Large intestine (tissue), 3 donors: ENCODE measurements at regions not wholly inside any gene's neighbourhood (a gene's known extent, or its start where the extent isn't known, plus 50 kb on each side); places are given as distances from the start of the nearest gene placed in this dataset.
"Not testable (repeated sequence)": the region's sequence is repeated elsewhere in the genome, so short reads cannot be mapped to it uniquely, and the experiment has no call there.

Source experiments
- DNase-seq, 2 donors: peaks; one replicate each; pipeline versions ENCODE4 v3.0.0 to v3.0.0-alpha.2; 2013
- H3K27ac ChIP-seq: one replicate; pipeline ENCODE4 v1.5.1; 2013; ENCODE audit warnings: low read length
- H3K27me3 ChIP-seq: 2 replicates; pipeline ENCODE4 v1.6.1; 2013; ENCODE audit warnings: low read length; ENCODE audit not compliant: control insufficient read depth, insufficient read depth
- H3K36me3 ChIP-seq: 2 replicates; pipeline ENCODE4 v1.6.1; 2013; ENCODE audit warnings: low read length; ENCODE audit not compliant: control insufficient read depth, insufficient read depth
- H3K4me1 ChIP-seq: one replicate; pipeline ENCODE4 v1.6.1; 2013; ENCODE audit warnings: low read length; ENCODE audit not compliant: control insufficient read depth, insufficient read depth
- H3K4me3 ChIP-seq: one replicate; pipeline ENCODE4 v1.5.1; 2013; ENCODE audit warnings: low read length
- H3K9me3 ChIP-seq: one replicate; pipeline ENCODE4 v1.6.1; 2013; ENCODE audit warnings: mild to moderate bottlenecking, low read depth, low read length, moderate library complexity; ENCODE audit not compliant: control insufficient read depth
- WGBS: methylation state at CpG from one replicate; pipeline ENCODE4 v1.1.5; 2013; ENCODE audit warnings: low lambda C conversion rate; ENCODE audit not compliant: insufficient coverage; 5-methylcytosine and 5-hydroxymethylcytosine counted together

GRCh38 chr3:96478496-96478895 lies 335.9 kb upstream of the EPHA6 start:
- no peak for DNase-seq

GRCh38 chr3:96480881-96481280 lies 333.5 kb upstream of the EPHA6 start:
- DNase-seq, result no peak
- Histone ChIP-seq H3K27ac (no peak overlapping the region), H3K4me3 (no peak overlapping the region), H3K27me3 (no peaks in the 10 kb centered on the region), H3K4me1 (no peaks in the 10 kb centered on the region), H3K9me3 (no peaks in the 10 kb centered on the region), H3K36me3 (no peaks in the 10 kb centered on the region)
- no CpG with 5 or more reads among the region's 18 CpGs for WGBS

More at GRCh38 chr3:96478496-96478895, 335.9 kb upstream of the EPHA6 start:
- no peaks in the 10 kb centered on the region for H3K4me1 ChIP-seq
- no peaks in the 10 kb centered on the region for H3K9me3 ChIP-seq
- H3K27ac ChIP-seq, result no peak overlapping the region
- no peaks in the 10 kb centered on the region for H3K36me3 ChIP-seq
- H3K4me3 ChIP-seq, result no peak overlapping the region
- H3K27me3 ChIP-seq, result no peaks in the 10 kb centered on the region

GRCh38 chr3:96483191-96483590 lies 331.2 kb upstream of the EPHA6 start:
- not testable (repeated sequence) for DNase-seq, H3K36me3 ChIP-seq, H3K27me3 ChIP-seq, H3K9me3 ChIP-seq, H3K4me3 ChIP-seq, H3K27ac ChIP-seq, H3K4me1 ChIP-seq
- WGBS, result no CpG with 5 or more reads among the region's 1 CpG

- Histone ChIP-seq H3K27ac (no peak overlapping the region), H3K9me3 (no peaks in the 10 kb centered on the region), H3K36me3 (no peaks in the 10 kb centered on the region), H3K4me1 (no peaks in the 10 kb centered on the region), H3K27me3 (no peaks in the 10 kb centered on the region), H3K4me3 (no peak overlapping the region)
- no peak for DNase-seq
Observed at GRCh38 chr3:96483781-96484180, 330.6 kb upstream of the EPHA6 start.

DNA sequence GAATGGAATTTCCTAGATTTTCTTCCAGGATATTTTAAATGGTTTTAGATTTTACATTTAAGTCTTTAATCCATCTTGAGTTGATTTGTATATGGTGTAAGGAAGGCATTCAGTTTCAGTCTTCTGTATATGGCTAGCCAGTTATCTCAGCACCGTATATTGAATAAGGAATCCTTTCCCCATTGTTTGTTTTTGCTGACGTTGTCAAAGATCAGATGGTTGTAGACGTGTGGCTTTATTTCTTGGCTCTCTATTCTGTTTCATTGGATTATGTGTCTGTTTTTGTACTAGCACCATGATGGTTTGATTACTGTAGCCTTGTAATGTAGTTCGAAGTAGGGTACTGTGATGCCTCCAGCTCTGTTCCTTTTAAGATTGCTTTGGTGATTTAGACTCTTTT lies 325.7 kb upstream of the EPHA6 start:
- Histone ChIP-seq H3K27me3 (no peaks in the 10 kb centered on the region), H3K4me3 (no peak overlapping the region), H3K4me1 (no peaks in the 10 kb centered on the region), H3K9me3 (peaks cover 4% of the 10 kb centered on the region), H3K27ac (no peak overlapping the region), H3K36me3 (no peaks in the 10 kb centered on the region)
- 94% methylated on average over 2 of the region's 4 CpGs for WGBS
- no peak for DNase-seq

GRCh38 chr3:96491023-96491422 lies 323.4 kb upstream of the EPHA6 start:
- Histone ChIP-seq H3K36me3 (no peaks in the 10 kb centered on the region), H3K9me3 (peaks cover 6% of the 10 kb centered on the region), H3K4me1 (no peaks in the 10 kb centered on the region), H3K4me3 (no peak overlapping the region), H3K27me3 (no peaks in the 10 kb centered on the region), H3K27ac (no peak overlapping the region)
- DNase-seq, result no peak

- H3K27me3 ChIP-seq, result no peaks in the 10 kb centered on the region
- no peaks in the 10 kb centered on the region for H3K4me1 ChIP-seq
- H3K9me3 ChIP-seq, result peaks cover 6% of the 10 kb centered on the region
- no peak overlapping the region for H3K4me3 ChIP-seq
- DNase-seq, result no peak
- no peaks in the 10 kb centered on the region for H3K36me3 ChIP-seq
- no peak overlapping the region for H3K27ac ChIP-seq
Observed at GRCh38 chr3:96491868-96492267, 322.5 kb upstream of the EPHA6 start.

- H3K27me3 ChIP-seq, result no peaks in the 10 kb centered on the region
- WGBS, result 91% methylated on average over 3 of the region's 7 CpGs
- no peak for DNase-seq
- no peaks in the 10 kb centered on the region for H3K36me3 ChIP-seq
- no peaks in the 10 kb centered on the region for H3K9me3 ChIP-seq
- H3K27ac ChIP-seq, result no peak overlapping the region
- no peak overlapping the region for H3K4me3 ChIP-seq
- H3K4me1 ChIP-seq, result no peaks in the 10 kb centered on the region
Observed at GRCh38 chr3:96510334-96510733, 304.1 kb upstream of the EPHA6 start.

GRCh38 chr3:96537165-96537564 lies 277.2 kb upstream of the EPHA6 start:
- no peak for DNase-seq
- no peak overlapping the region for H3K27ac ChIP-seq
- H3K27me3 ChIP-seq, result no peaks in the 10 kb centered on the region
- no peaks in the 10 kb centered on the region for H3K9me3 ChIP-seq
- no peaks in the 10 kb centered on the region for H3K36me3 ChIP-seq
- no peaks in the 10 kb centered on the region for H3K4me1 ChIP-seq
- no peak overlapping the region for H3K4me3 ChIP-seq

GRCh38 chr3:96538186-96538585 lies 276.2 kb upstream of the EPHA6 start:
- Histone ChIP-seq H3K4me3 (no peak overlapping the region), H3K27ac (no peak overlapping the region), H3K9me3 (no peaks in the 10 kb centered on the region), H3K36me3 (no peaks in the 10 kb centered on the region), H3K27me3 (no peaks in the 10 kb centered on the region), H3K4me1 (no peaks in the 10 kb centered on the region)
- DNase-seq, result no peak
- no CpG with 5 or more reads among the region's 1 CpG for whole genome bisulfite sequencing

- H3K4me3 ChIP-seq, result no peak overlapping the region
- H3K9me3 ChIP-seq, result no peaks in the 10 kb centered on the region
- whole genome bisulfite sequencing, result 75% methylated on average over 3 of the region's 3 CpGs
- no peaks in the 10 kb centered on the region for H3K36me3 ChIP-seq
- H3K4me1 ChIP-seq, result no peaks in the 10 kb centered on the region
- DNase-seq, result no peak
- H3K27me3 ChIP-seq, result no peaks in the 10 kb centered on the region
- H3K27ac ChIP-seq, result no peak overlapping the region
Observed at GRCh38 chr3:96548073-96548472, 266.3 kb upstream of the EPHA6 start.

- no peak for DNase-seq
- Histone ChIP-seq H3K27ac (no peak overlapping the region), H3K36me3 (no peaks in the 10 kb centered on the region), H3K27me3 (no peaks in the 10 kb centered on the region), H3K4me1 (no peaks in the 10 kb centered on the region), H3K9me3 (no peaks in the 10 kb centered on the region), H3K4me3 (no peak overlapping the region)
- WGBS, result 96% methylated on average over 3 of the region's 3 CpGs
Observed at GRCh38 chr3:96576935-96577334, 237.5 kb upstream of the EPHA6 start.
